Stimulated activated CD4-positive, alpha-beta T cell treated with anti-CD3 and anti-CD28 coated beads, Interleukin-4, amount 100 ng/mL, for 4 hours (primary cell): ENCODE measurements at regions not wholly inside any gene's neighbourhood (a gene's known extent, or its start where the extent isn't known, plus 50 kb on each side); places are given as distances from the start of the nearest gene placed in this dataset.
"Not testable (repeated sequence)": the region's sequence is repeated elsewhere in the genome, so short reads cannot be mapped to it uniquely, and the experiment has no call there.

Experiments used
- DNase-seq, 2 experiments: peaks; one replicate each; pipeline ENCODE4 v3.0.0-alpha.2; 2020

DNA sequence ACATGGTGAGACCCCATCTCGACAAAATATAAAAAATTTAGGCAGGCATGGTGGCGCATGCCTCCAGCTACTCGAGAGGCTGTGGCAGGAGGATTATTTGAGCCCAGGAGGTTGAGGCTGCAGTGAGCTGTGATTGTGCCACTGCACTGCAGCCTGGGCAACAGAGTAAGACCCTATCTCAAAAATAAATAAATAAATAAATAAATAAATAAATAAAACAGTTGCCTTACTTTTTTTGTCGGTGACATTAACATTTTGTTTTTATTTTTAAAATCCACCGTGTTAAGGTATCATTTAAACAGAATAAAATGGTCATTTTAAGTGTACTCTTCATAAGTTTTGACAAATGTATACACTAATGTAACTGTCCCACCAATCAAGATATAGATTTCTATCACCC, 57.0 kb downstream of the RASL11A start:
- DNase-seq = no peak

DNA sequence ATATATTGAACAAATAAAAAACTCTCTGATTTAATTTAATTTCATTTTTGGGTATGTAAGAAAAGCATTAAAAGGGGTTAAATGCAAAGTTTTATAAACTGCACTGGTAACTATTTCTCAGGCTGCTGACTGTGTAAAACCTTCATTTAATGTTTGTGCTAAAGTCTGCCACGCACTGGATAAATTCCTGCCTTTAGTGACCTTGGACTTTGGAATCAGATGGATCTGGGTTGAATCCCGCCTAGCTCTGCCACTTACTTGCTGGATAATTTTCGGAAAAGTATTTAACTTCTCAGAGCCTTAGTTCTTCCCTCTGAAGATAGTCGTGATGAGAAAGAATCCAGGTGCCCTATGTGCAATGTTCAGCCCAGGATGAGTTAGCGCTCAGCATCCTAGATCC, 58.6 kb downstream of the RASL11A start:
- DNase-seq = no peak

DNA sequence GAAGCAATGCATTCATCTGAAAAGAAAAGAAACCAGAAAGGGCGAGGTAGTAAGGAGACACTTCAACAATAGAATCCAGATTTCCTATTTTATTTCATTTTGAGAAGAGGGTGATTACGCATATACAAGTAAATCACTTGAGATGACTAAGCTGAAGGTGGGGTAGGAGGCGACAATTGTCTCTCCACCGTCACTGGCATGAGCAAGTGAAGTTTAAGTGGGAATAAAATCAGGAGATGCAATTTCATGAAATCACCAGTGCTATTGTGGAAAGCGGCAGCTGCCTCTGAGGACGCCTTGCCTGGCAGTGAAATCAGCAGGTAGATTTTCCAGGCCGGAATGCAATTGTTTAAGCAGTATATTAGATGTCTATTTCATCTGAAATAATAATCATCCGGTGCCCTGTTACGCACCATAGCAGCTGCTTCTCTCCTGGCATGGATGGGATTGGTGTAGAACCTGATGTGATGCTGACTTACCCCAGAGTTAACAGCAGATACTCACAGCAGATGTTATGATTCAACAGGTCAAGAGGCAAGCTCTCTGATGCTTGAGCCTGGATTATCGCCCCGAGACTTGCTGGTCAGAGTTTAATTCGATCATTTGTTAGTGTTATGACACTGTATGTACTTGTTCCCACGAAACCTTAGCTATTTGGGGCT, 64.3 kb downstream of the RASL11A start:
- no peak for DNase-seq

DNA sequence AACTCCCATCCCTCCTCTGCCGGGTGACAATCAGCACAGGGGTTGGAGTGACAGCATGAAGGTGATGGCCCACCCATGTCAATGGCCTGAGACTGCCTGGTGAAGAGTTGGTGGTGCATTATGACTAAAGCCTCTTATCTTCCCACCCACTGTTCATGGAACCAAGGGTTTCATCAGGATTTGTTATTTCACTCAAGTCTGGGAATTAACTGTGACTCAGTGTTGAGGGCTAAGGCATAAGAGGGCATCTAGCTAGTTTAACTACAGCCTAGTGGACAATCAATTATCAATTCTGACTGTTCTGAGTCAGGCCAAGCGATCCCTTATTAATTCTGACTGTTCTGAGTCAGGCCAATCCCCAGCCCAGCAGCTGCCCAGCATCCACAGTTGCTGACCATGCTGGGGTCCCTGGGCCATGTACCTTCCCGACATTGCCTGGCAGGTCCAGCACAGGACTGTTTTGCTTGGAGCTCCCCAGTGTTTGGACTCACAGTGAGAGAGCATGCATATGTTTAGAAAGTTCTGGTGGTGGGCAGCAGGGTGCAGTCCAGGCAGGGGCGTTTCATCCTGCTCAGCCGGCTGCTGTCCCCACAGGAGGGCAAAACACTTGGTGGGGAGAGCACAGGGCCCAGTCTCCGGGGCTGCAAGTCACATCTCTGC, 65.5 kb downstream of the RASL11A start:
- DNase-seq = no peak

DNA sequence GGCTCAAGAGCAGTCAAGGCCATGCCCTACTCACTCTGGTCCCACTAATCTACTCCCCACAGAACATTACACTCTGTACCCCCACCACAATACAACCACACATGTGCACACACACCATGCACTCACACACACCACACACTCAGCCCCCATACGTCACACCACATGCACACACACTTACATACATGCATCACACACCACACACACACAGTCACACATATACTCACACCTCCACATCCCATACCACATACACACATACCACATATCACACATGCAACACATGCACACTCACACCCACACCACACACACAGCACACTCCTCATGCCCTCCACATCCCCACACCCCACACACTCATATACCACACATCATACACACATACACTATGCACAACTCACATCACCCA, 67.6 kb downstream of the RASL11A start:
- DNase-seq = no peak

DNA sequence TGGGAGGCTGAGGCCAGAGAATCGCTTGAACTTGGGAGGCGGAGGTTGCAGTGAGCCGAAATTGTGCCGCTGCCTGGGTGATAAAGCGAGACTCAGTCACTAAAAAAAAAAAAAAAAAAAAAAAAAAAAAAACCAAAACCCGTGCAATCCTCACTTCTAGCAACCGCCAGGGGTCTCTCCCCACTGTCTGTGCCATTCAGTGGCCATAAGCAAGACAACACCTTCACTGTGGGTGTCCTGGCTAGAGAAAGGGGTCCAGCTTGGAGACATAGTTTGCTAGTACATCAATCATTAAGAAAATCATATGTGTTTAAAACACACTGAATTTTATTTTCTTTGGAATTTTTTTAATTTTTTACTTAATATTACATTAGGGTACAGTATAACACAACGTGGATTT, 68.2 kb downstream of the RASL11A start:
- no peak for DNase-seq

DNA sequence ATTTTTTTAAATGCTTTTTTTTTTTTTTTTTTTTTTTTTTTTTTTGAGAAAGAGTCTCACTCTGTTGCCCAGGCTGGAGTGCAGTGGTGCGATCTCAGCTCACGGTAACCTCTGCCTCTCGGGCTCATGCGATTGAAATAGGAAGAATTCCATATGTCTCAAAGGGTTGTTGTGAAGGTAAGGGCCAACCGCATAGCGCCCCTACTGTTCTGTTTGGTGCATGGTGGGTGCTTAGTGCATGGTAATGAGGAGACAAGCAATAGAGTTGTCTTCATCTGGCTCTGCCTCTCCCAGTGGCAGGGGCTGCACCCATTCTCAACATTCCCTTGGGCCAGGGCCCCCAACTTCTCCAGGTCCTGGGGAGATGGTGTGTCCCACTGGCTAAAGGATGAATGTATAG, 68.7 kb downstream of the RASL11A start:
- DNase-seq = peak; percentile 25 to 48

DNA sequence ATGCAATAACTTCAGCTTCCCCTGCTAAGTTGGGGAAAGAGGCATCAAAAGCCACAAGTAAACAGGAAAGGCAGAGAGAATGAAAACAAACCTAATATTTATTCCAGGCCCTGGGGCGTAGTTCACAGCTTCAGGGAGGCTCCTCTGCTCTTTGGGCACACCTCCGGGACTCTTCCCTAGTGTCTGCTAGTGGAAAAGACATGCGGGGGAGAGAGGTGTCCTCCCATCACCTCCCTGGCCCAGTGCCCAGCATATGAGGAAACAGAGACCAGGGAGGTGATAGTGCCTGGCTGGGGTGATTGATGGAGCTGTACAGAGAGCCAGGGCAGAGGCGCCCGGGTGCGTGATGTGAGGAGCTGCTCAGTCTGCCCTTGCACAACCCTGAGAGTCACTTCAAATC, 71.0 kb downstream of the RASL11A start:
- DNase-seq = no peak

DNA sequence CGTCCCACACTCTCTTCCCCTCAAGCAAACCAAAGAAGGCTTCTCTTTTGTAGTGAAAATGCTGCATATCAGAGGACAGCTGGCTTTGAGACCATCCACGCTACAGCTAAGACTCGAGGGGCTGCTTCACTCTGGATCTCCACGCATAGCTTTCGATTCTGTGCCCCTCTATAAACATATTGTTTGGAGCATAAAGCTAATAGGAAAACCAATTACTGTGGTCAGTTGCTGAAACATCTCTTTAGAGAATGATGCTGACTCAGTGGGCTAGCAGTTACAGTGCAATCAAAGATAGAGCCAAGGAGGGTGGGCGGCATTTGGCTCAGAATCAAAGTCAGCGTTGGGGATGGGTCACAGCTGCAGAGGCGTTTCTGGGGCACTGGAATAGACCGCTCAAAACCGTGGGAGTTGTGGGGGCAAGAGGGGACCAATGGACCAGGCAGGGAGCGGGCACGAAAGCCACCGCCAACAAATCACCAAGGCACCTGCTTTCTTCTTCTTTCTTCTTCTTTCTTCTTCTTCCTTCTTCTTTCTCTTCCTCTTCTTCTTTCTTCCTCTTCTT, 76.7 kb downstream of the RASL11A start:
- DNase-seq = no peak

DNA sequence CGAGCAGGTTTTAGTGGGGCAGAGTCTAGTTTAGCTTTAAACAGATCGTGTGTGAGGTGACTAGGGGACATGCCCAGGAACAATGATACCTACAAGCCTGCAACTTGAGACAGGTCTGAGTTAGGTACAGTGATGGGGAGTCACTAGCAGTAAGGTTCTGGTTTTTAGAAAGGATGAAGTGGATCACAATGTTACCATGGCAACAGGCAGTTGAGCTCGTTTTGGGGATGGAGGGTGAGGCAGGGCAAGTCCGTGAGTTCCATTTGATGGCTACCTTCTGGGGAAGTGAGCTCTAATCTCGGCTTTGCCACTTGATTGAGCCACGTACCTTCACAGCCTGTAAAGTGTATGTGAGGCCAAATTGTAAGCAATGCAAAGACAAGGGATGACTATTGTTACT, 76.0 kb upstream of the GTF3A start:
- no peak for DNase-seq

DNA sequence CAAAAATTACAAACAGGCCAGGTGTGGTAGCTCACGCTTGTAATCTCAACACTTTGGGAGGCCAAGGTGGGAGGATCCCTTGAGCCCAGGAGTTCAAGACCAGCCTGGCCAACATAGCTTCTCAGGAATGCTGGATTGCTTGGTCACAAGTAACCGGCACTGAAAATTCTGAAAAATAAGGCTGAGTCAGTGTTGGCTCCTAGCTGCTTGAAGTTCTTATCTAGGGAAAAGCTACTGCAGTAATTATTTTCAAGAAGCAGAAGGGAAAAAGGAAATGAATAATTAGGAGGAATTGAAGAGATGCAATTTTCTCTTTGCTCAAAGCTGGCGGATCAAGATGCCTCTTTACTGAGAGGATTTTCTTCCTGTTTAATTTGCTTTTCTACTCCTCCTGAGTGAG, 75.0 kb upstream of the GTF3A start:
- DNase-seq = no peak

DNA sequence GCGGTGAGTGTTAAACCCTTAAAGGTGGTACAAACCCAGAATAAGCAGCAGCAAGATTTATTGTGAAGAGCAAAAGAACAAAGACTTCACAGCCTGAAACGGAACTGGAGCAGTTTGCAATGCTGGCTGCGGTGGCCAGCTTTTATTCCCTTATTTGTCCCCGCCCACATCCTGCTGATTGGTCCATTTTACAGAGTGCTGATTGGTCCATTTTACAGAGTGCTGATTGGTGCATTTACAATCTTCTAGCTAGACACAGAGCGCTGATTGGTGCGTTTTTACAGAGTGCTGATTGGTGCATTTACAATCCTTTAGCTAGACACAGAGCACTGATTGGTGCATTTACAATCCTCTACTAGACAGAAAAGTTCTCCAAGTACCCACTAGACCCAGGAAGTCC, 73.6 kb upstream of the GTF3A start:
- not testable (repeated sequence) for DNase-seq

DNA sequence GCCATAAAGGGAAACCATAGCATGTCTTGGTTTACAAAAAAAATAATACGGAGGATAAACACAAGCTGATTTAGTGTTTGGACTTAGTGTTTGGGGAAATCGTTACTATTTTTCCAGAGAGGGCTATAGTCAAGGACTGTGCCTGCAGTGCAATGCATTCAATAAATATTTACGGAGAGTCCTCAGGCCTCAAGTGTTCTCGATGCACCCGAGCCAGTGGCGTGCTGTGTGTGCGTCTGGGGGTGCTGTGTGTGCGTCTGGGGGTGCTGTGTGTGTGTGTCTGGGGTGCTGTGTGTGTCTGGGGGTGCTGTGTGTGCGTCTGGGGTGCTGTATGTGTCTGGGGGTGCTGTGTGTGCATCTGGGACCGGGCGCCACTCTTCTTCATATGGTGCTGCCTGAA, 71.7 kb upstream of the GTF3A start:
- no peak for DNase-seq

DNA sequence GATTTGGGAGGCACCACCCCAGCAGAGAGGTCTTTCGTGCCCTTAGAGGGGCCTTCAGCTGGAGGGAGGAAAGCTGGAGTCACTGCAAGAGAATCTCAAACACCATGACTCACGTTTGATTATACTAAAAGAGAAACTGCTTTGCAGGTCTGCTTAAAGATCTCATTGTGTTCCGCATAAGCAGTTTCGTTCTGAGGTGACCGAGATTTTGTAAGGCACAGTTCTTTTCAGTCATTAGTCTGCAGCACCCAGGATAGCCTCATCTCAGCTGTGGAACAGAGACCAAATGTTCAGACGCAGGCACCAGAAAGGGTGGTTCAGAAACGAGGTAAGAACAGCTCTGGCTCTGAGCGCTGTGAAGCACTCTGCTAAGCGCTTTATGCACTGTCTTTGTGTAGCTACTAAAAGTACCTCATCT, 71.2 kb upstream of the GTF3A start:
- no peak for DNase-seq

DNA sequence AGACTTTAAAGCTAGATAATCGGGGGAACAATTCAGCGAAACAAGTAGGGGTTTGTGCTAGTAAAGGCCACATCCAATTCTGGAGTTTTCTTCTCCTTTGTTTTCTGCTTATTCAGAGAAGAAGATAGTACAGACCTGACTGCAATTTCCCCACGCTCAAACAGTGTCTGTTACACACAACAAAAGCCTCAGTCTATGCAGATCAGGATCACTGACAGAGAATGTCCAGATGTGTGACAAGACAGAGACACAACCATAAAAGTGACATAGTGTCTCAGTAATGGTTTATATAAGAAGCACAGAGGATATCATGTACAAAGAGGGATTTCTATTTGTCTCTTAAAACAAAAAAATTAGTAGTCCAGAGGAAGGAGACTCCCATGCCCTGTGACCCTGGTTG, 70.7 kb upstream of the GTF3A start:
- no peak for DNase-seq

DNA sequence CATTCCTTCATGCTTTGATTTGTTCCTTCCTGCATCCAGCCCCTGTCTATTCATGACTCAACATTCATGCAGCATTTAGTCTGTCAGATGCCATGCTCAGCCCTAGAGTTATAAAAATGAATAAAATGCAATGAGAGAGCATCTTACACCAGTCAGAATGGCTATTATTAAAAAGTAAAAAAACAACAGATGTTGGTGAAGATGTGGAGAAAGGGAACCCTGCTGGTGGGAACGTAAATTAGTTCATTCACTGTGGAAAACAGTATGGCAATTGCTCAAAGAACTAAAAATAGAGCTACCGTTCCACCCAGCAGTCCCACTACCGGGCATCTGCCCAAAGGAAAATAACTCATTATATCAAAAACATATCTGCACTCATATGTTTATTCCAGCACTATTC, 70.0 kb upstream of the GTF3A start:
- DNase-seq = no peak

DNA sequence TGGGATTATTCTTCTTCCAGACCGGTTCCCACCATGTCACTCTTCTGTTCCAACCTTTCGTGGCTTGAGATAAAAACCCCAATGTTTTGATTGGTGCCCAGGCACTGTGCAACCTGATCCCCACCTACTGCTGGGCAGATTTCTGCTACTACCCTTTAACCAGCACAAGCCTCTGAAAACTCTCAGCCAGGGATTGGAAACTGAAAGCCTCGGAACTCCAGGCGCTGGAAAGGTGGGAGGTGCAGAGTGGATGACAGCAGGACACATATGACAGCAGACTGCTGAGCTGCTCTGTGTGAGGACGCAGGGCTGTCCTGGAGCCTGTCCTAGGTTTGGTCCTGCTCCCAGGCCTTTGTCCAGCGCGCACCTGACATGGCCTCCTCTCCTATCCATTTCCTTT, 68.5 kb upstream of the GTF3A start:
- DNase-seq = no peak

DNA sequence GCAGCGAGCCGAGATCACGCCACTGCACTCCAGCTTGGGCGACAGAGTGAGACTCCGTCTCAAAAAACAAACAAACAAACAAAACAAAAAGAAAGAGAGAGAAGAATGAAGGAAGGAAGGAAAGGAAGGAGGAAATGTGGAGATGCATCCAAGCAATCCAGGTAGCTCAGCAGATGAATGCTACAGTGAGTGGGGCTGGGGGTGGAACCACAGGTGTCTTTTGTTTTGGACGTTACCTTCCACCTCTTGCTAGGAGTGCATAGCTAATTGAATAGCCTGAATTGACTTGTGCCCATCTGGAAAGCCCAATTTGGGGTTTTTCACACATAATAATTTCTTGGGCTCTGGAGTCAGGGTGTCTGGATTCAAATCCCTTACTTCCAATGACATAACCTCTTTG, 66.0 kb upstream of the GTF3A start:
- no peak for DNase-seq

DNA sequence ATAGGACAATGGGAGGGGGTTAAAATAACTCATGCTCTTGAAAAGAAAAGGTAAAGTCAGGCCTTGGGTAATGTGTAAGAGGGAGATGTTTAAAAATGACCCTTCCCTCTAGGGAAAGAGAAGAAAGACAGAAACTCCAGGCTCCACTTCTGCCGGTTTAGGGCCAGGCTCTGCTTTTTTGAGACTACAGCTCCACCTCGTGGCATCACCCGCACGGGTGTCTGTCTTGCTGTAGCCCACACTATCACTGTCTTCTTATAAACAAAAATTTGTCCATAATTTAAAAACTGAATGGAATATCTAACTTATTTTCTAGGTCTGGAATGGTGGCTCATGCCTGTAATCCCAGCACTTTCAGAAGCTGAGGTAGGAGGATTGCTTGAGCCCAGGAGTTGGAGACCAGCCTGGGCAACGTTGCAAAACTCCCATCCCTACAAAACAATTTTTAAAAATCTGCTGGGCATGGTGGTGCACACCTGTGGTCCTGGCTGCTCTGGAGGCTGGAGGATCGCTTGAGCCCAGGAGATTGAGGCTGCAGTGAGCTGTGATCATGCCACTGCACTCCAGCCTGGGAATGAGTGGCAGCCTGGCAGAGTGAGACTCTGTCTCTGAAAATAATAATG, 65.1 kb upstream of the GTF3A start:
- peak; percentile 50 to 63 for DNase-seq

DNA sequence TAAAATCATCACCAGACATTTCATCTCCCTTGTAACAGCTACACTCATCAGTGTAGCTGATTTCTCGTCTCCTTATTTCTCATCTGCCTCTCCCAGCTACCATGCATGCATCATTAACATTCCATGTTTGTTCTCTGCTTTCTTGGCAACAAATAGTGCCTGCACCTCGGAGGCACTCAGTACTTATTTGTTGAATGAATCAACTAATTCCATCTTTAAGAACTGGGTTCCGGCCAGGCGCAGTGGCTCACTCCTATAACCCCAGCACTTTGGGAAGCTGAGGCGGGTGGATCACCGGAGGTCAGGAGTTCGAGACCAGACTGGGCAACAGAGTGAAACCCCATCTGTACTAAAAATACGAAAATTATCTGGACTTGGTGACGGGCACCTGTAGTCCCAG, 63.9 kb upstream of the GTF3A start:
- DNase-seq = no peak

DNA sequence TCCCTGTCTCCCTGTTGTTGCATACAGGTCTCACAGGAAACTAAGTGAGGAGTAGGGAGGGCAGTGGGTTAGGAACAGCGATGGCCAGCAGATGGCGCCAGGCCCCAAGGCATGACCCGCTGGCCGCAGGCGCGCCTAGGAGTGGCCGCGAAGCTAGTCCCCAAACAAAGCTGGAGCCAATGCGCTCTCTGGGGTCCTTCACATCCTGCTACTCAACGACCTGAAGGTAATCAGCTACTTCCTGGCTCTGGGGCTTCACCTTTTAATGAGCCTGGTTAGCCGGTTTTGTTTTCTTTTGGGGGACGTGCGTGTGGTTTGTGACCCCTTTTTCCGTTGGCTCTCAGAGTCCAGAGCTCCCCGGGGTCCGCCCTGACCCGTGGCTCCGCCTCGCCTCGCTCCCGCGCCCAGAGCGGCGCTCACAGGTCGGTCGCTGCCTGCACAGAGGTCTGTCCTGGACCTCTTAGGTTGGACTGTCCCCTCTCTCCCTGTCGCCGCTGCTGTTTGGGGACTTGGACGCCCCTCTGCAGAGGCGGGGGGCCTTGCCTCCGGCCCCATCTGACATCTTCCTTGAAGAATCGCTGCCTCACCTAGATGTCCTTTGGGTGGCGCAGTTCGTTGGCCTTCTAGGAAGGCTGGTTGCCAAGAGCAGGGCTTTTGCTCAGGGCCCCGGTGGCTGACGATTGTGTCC, 62.2 kb upstream of the GTF3A start:
- DNase-seq = peak; percentile 64 to 78

DNA sequence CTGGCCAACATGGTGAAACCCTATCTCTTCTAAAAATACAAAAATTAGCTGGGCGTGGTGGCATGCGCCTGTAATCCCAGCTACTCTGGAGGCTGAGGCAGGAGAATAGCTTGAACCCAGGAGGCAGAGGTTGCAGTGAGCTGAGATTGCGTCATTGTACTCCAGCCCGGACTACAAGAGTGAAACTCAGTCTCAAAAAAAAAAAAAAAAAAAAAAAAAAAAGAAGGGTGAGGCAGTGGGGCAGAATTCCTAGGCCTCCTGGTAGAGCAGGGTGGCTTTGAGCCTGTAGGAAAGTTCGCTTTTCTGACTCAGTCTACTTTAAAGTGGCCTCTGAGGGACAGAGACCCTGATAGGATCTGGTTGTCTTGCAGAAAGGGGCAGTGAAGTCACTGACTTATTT, 60.8 kb upstream of the GTF3A start:
- not testable (repeated sequence) for DNase-seq

DNA sequence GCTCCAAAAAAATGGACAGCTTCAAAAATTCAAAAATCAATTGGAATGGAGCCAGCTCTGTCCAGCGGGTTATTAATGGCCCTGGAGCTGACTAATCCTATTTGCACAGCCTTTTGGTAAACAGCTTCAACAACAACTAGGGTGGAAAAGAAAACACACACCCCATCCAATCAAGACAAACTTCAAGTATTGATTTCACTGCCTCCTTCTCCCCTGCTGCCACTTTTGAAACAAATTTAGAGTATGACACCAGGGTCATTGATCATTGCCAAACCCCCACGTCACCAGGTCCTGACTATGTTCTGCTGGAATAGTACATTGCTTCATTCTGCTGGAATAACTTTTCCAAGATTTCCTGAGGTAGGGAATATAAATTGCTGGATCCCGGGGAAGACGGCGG, 56.8 kb upstream of the GTF3A start:
- no peak for DNase-seq
